Pancreas (tissue), 10 donors: ENCODE measurements at regions not wholly inside any gene's neighbourhood (a gene's known extent, or its start where the extent isn't known, plus 50 kb on each side); places are given as distances from the start of the nearest gene placed in this dataset.

Experiments
- ATAC-seq, 4 donors: fragments of 200-7000 bp; cut with Tn5 transposase; one replicate each; pipeline versions ENCODE4 v1.8.0 to v1.9.1; 2020; ENCODE audit warnings: mild to moderate bottlenecking in 4 of 4, moderate library complexity in 4 of 4
- DNase-seq, 6 donors: peaks; one replicate each; pipeline ENCODE4 v3.0.0-alpha.2; 2020
- FAIRE-seq: peaks from 2 replicates; lab custom pipeline; 2012; peaks lifted over from hg19 to GRCh38; lab: Jason Lieb, UNC
- H3K27ac ChIP-seq, 4 donors: fragments of 200-600 bp; sonication (generic); 1 replicate in 3 of 4; 2 replicates in 1 of 4; pipeline versions ENCODE4 v1.5.0 to v1.8.0; 2020
- H3K27me3 ChIP-seq, 4 donors: fragments of 200-600 bp; one replicate each; pipeline ENCODE4 v1.8.0; 2021
- H3K36me3 ChIP-seq, 3 donors: fragments of 200-600 bp; sonication (generic) in 1 of 3; one replicate each; pipeline versions ENCODE4 v1.5.0 to v1.8.0; 2020 to 2021
- H3K4me1 ChIP-seq, 3 donors: fragments of 200-600 bp; one replicate each; pipeline ENCODE4 v1.8.0; 2021
- H3K4me3 ChIP-seq, 4 donors: fragments of 200-600 bp; sonication (generic) in 2 of 4; one replicate each; pipeline versions ENCODE4 v1.5.0 to v1.8.0; 2020 to 2021
- H3K9me3 ChIP-seq, 4 donors: fragments of 200-600 bp; one replicate each; pipeline ENCODE4 v1.8.0; 2021
- WGBS, 2 donors: extraction: QIAGEN DNeasy Blood & Tissue Kit; methylation state at CpG; one replicate each; pipeline ENCODE4 v1.1.7; 2013; 5-methylcytosine and 5-hydroxymethylcytosine counted together
- intact Hi-C, 3 donors: fragments of 100-400 bp; cut with DNase I; formaldehyde crosslinking; loops; one replicate each; pipeline versions ENCODE4 v1.11.1 to v1.14.2; 2022
- TF ChIP-seq, protein P1 (sequence below), 4 donors: fragments of 200-600 bp; sonication (generic) in 3 of 4; IDR thresholded peaks; one replicate each; pipeline versions ENCODE4 v1.5.0 to v1.8.0; 2021; ENCODE audit warnings: antibody characterized with exemption in 4 of 4
- donor health status: healthy with polysubstance abuse.
- donor health status: DM: no; HTN: no; CAD: no; lungs with moderate emphysema.
- donor health status: DM: no; HTN: no; CAD: no.
- donor health status: control.
- donor health status: control.
- donor health status: Bipolar disorder and iron deficiency.
- donor health status: DM: yes; HTN: yes; CAD: no.
- donor health status: DM: no; HTN: no; CAD: no.
- donor health status: DM: no; HTN: no; CAD: no.
- donor health status: DM: yes; HTN: yes; CAD: no.

DNA sequence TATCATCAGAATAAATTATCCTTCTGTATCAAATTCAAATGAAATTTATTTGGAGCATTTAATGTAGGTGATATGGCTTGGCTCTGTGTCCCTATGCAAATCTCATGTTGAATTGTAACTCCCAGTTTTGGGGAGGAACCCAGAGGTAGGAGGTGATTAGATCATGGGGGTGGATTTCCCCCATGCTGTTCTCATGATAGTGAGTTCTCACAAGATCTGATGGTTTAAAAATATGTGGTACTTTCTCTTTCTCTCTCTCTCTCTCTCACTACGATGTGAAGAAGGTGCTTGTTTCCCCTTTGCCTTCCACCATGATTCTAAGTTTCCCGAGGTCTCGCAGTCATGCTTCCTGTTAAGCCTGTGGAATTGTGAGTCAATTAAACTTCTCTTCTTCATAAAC is 678.4 kb upstream of the RGMB start:
- Histone ChIP-seq H3K27me3 (no peaks in the 10 kb centered on the region), H3K27ac (no peak overlapping the region), H3K4me3 (no peak overlapping the region), H3K9me3 (no peaks in the 10 kb centered on the region), H3K4me1 (no peaks in the 10 kb centered on the region), H3K36me3 (no peaks in the 10 kb centered on the region)
- no peak for FAIRE-seq
- no peak for DNase-seq
- 57 to 78% methylated on average over 3 of the region's 3 CpGs for WGBS, 2 donors
- intact Hi-C loops, result no loop called here
- TF ChIP-seq, protein P1, sequence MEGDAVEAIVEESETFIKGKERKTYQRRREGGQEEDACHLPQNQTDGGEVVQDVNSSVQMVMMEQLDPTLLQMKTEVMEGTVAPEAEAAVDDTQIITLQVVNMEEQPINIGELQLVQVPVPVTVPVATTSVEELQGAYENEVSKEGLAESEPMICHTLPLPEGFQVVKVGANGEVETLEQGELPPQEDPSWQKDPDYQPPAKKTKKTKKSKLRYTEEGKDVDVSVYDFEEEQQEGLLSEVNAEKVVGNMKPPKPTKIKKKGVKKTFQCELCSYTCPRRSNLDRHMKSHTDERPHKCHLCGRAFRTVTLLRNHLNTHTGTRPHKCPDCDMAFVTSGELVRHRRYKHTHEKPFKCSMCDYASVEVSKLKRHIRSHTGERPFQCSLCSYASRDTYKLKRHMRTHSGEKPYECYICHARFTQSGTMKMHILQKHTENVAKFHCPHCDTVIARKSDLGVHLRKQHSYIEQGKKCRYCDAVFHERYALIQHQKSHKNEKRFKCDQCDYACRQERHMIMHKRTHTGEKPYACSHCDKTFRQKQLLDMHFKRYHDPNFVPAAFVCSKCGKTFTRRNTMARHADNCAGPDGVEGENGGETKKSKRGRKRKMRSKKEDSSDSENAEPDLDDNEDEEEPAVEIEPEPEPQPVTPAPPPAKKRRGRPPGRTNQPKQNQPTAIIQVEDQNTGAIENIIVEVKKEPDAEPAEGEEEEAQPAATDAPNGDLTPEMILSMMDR (IDR thresholded peaks at IDR 0.05), result no peak
- ATAC-seq, result no peak

DNA sequence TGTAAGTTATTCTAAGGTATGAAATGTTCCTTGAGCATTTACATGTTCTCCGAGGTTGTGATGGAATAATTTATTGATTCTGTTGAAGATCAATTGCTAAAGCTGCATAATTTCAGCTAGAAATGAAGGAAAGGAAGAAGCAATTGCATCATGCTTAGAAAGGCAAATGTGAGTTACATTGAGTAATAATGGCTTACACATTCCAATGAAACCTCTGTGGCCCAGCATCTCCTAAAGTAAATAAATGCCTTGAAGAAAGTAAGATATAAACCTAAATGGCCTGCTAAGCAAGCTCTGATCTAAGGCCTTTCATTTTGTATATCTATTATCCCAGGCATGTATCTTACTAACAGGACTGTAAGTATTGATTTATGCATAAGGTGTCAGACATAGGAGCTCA is 677.3 kb upstream of the RGMB start:
- WGBS, 2 donors, result 17 to 18% methylated on average over 1 of the region's 1 CpG
- FAIRE-seq, result no peak

DNA sequence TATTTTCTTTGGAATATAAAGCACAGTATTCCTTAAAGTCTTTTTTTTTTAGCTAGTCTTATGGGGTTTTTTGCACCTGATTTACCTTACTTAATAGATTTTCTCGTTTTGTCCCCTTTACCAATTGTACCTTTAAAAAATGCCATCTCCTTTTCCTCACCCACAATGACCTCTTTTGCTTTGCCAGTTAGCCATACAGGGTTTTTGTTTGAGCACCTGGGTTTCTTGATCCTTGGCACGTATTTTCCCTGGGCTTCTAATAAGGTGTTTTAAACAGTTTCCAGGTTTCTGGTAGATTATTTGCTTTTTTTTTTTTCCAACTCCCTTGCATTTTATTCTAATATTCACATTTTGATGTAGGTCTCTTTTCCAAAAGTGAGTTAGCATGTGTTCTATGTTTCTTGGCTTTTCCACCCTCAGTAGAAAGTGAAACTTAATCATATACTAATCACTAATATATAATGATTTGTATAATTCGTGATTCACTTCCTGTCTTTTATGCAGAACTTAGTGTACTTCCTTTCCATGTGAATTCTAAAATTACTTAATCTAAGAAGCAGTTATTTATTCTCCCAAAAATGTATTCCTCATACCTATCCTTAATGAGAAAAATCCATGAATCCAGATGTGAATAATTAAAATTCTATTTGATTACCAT is 673.9 kb upstream of the RGMB start:
- DNase-seq (peak in 1 of 6 donors; percentile 16), ATAC-seq (peak in 3 of 4 donors; percentile 53 to 76 (median 60)), FAIRE-seq (no peak)
- Histone ChIP-seq H3K27ac (no peak overlapping the region), H3K9me3 (no peaks in the 10 kb centered on the region), H3K27me3 (no peaks in the 10 kb centered on the region), H3K4me3 (no peak overlapping the region), H3K36me3 (no peaks in the 10 kb centered on the region), H3K4me1 (no peaks in the 10 kb centered on the region)
- 20 to 25% methylated on average over 3 of the region's 3 CpGs for WGBS, 2 donors
- intact Hi-C loops, result no loop called here
- TF ChIP-seq, protein P1 (IDR thresholded peaks at IDR 0.05), result no peak

More for the DNA sequence above, 677.3 kb upstream of the RGMB start:
- DNase-seq, result no peak
- no peaks in the 10 kb centered on the region for H3K27me3 ChIP-seq
- TF ChIP-seq, protein P1 (IDR thresholded peaks at IDR 0.05), result no peak
- ATAC-seq, result no peak
- intact Hi-C loops, result no loop called here
- no peaks in the 10 kb centered on the region for H3K9me3 ChIP-seq
- no peaks in the 10 kb centered on the region for H3K4me1 ChIP-seq
- no peak overlapping the region for H3K4me3 ChIP-seq
- no peaks in the 10 kb centered on the region for H3K36me3 ChIP-seq
- no peak overlapping the region for H3K27ac ChIP-seq

DNA sequence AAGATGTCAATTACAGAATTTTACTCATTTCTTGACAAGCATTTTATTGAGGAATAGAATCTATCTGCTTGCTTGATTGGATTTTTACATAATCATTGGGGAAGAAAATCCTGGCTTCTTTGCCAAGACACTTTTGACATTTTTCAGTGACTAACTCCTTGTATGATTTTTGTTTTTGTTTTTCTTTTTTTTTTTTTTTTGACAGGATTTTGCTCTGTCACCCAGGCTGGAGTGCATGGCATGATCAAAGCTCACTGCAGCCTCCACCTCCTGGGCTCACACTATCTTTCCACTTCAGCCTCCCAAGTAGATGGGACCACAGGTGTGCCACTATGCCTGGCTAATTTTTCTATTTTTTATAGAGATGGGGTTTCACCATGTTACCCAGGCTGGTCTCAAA is 672.3 kb upstream of the RGMB start:
- FAIRE-seq, result no peak
- Histone ChIP-seq H3K36me3 (no peaks in the 10 kb centered on the region), H3K4me1 (no peaks in the 10 kb centered on the region), H3K27me3 (no peaks in the 10 kb centered on the region), H3K27ac (no peak overlapping the region), H3K9me3 (no peaks in the 10 kb centered on the region), H3K4me3 (no peak overlapping the region)
- no peak for ATAC-seq
- TF ChIP-seq, protein P1 (IDR thresholded peaks at IDR 0.05), result no peak
- DNase-seq, result no peak
- intact Hi-C loops, result no loop called here

DNA sequence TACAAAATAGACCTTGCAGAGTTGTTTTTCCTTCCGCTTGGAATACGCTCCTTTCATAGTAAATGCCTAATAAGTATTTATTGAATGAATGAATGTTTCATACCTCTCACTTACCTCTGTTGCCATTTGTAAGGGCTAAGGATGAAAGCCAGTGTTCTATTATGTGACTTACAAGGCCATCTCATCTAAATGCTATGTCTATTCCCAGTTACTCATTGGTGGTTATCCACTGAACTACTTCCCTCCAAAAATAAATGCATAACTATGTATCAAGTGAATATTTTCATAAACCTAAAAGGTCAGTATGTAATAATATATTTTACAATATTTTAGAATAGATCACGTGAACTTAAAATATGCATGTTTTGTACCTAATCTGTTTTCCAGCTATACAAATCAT is 670.5 kb upstream of the RGMB start:
- H3K4me3 ChIP-seq, result no peak overlapping the region

More for the DNA sequence above, 670.5 kb upstream of the RGMB start:
- H3K27me3 ChIP-seq, result no peaks in the 10 kb centered on the region
- ATAC-seq, result no peak
- intact Hi-C loops, result no loop called here
- DNase-seq, result no peak
- TF ChIP-seq, protein P1 (IDR thresholded peaks at IDR 0.05), result no peak
- H3K4me1 ChIP-seq, result no peaks in the 10 kb centered on the region
- H3K36me3 ChIP-seq, result no peaks in the 10 kb centered on the region
- H3K9me3 ChIP-seq, result no peaks in the 10 kb centered on the region
- no peak for FAIRE-seq
- no peak overlapping the region for H3K27ac ChIP-seq
- WGBS, 2 donors, result 32 to 65% methylated on average over 3 of the region's 3 CpGs
